CD4-positive, alpha-beta T cell treated with Interleukin-10 for 1 hour (primary cell): ENCODE measurements at regions not wholly inside any gene's neighbourhood (a gene's known extent, or its start where the extent isn't known, plus 50 kb on each side); places are given as distances from the start of the nearest gene placed in this dataset.
"Not testable (repeated sequence)": the region's sequence is repeated elsewhere in the genome, so short reads cannot be mapped to it uniquely, and the experiment has no call there.

Experiments used
- DNase-seq: peaks from one replicate; pipeline ENCODE4 v3.0.0-alpha.2; 2020

DNA sequence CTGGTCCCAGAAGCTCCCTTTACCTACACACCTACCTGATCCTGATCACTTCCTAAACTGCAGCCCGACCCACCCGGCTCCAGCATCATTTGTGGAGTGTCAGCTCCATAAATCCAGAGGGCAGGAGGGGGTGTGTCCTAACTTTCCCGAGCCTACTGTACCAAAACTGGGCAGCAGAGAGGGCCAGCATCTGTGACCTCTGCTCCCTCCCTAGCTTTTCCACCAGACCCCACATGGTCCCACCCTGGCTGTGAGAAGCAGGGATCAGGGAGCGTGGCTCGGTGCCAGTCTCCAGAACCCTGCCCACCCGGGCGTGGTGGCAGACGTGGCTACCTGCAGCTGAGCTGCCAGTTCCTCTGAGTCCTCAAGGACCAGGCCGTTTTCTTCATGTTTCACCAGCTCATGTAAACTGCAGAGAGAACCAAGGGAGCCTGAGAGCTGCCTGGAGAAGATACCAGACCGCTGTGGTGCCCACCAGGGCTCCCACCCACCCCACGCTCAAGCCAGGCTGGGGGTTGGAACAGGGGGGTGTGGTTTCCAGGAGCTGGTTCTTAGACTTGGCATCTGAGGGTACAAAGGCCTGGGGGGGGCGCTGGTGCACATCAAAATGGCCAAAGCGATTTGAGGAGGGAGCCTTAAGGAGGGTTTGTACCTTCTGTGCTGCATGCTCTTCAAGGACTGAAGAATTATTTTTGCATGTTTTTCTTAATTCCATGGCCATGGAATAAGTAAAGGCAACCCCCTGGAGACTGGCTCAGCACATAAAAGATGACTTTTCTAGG lies 76.7 kb upstream of the DRD5 start:
- no peak for DNase-seq

GRCh38 chr4:9707281-9707680 lies 74.2 kb upstream of the DRD5 start:
- not testable (repeated sequence) for DNase-seq

GRCh38 chr4:9707936-9708335 lies 73.5 kb upstream of the DRD5 start:
- DNase-seq: not testable (repeated sequence)

- no peak for DNase-seq
These were observed 71.7 kb upstream of the DRD5 start for GRCh38 chr4:9709724-9710123.

DNA sequence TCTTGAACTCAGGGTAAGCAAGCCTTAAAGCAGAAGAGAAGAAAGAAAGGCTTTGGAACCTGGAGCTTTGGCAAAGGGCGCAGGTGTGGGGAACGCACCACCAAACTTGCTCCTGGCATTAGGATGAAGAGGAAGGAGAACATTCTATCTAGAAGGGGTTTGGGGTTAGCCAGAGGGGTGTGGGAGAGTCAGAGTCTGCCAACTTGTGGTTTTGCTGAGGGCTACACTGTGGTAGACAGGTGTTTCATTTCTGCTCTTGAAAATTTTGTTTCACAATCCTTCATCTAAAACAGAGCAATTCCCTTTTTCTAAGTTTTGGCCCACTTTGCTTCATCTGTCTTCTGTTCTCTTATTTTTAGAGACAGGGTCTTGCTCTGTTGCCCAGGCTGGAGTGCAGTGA lies 66.2 kb upstream of the DRD5 start:
- DNase-seq: not testable (repeated sequence)

- no peak for DNase-seq
These were observed 65.3 kb upstream of the DRD5 start for GRCh38 chr4:9716093-9716492.

DNA sequence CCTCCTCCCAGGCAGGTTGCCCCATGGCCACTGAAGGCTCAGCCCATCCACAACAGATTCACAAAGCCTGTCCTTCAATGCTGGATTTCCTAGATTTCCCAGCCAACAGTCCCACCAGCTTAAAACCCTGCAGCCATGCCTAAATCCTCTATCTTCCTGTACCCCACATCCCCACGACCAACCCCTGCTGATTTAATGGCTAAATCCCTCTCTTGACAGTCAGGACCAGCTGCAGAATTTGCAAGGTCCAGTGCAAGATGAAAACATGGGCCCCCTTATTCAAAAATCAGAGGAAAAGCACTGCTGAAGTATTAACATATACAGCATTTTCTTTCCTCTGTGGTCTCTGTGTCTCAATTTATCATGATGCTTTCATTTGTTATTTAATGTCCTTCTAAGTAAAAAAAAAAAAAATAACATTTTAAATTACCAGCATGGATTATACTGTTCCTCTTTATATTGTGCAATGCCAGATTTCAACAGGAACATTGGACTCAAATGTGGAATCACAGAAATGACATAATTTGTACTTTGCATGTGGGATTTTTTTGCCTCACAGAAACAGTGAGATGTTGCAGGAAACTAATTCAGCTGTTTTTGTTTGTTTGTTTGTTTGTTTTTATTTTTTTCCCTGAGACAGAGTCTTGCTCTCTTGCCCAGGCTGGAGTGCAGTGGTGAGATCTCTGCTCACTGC lies 63.0 kb upstream of the DRD5 start:
- not testable (repeated sequence) for DNase-seq

DNA sequence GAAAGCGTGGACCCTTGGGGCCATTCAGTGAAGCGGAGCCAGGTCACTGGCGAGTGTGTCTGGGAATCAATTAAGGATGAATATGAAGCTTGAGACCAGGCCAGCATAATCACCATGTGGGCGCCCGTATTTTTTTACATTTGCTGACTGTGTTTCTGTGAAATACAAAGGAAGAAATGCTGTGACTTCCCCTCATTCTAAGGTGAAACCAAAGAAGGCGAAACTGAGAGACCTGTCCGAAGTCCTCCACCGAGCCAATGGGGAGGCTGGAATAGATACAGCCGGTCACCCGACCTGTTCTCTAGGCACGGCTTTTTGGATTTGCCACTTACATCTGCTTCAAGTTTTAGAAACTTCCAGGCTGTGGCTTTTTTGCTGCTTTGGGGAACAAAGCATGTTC lies 59.3 kb upstream of the DRD5 start:
- not testable (repeated sequence) for DNase-seq
